ENCODE measurements at regions not wholly inside any gene's neighbourhood (a gene's known extent, or its start where the extent isn't known, plus 50 kb on each side); places are given as distances from the start of the nearest gene placed in this dataset.

GRCh38 chr10:129405389-129405788 is 61.7 kb upstream of the MGMT start:
- no peak for DNase-seq (ENCODE audit: low spot score)

- DNase-seq (ENCODE audit: low spot score): no peak
Observed at GRCh38 chr10:129410688-129411392, 56.2 kb upstream of the MGMT start.

GRCh38 chr10:129411393-129411705 is 55.7 kb upstream of the MGMT start:
- no peak for DNase-seq (ENCODE audit: low spot score)

- DNase-seq (ENCODE audit: low spot score): no peak
Observed at GRCh38 chr10:129411772-129412171, 55.3 kb upstream of the MGMT start.

GRCh38 chr10:129413024-129413423 is 54.0 kb upstream of the MGMT start:
- no peak for DNase-seq (ENCODE audit: low spot score)

- no peak for DNase-seq (ENCODE audit: low spot score)
Observed at GRCh38 chr10:129415215-129416140, 51.6 kb upstream of the MGMT start.

- no peak for DNase-seq (ENCODE audit: low spot score)
Observed at GRCh38 chr10:129416155-129416554, 50.9 kb upstream of the MGMT start.

- DNase-seq (ENCODE audit: low spot score): no peak
Observed at GRCh38 chr10:129416956-129417765, 49.9 kb upstream of the MGMT start.
